ACC112 (cell line): ENCODE measurements at regions not wholly inside any gene's neighbourhood (a gene's known extent, or its start where the extent isn't known, plus 50 kb on each side); places are given as distances from the start of the nearest gene placed in this dataset.

Experiments
- H2AFZ ChIP-seq: fragments of 200-600 bp; sonication (generic); one replicate; pipeline ENCODE4 v1.6.0; 2017; ENCODE audit warnings: antibody characterized with exemption, low read length; ENCODE audit not compliant: unreplicated experiment
- H3K27ac ChIP-seq: fragments of 200-600 bp; sonication (generic); 2 replicates; pipeline ENCODE4 v1.5.1; 2014; ENCODE audit warnings: low read depth, mild to moderate bottlenecking, antibody characterized with exemption, low read length, moderate library complexity
- H3K27me3 ChIP-seq: fragments of 200-600 bp; sonication (generic); 2 replicates; pipeline ENCODE4 v1.6.1; 2014; ENCODE audit warnings: mild to moderate bottlenecking, antibody characterized with exemption, low read length, moderate library complexity, mixed read lengths; ENCODE audit not compliant: insufficient read depth
- H3K36me3 ChIP-seq: fragments of 200-600 bp; sonication (generic); 2 replicates; pipeline ENCODE4 v1.6.1; 2016; ENCODE audit warnings: mild to moderate bottlenecking, antibody characterized with exemption, low read length, moderate library complexity, mixed read lengths; ENCODE audit not compliant: insufficient read depth
- H3K4me1 ChIP-seq: fragments of 200-600 bp; sonication (generic); one replicate; pipeline ENCODE4 v1.6.1; 2016; ENCODE audit warnings: low read length, mixed read lengths; ENCODE audit not compliant: insufficient read depth, unreplicated experiment, control insufficient read depth
- H3K4me3 ChIP-seq: fragments of 200-600 bp; sonication (generic); 2 replicates; pipeline ENCODE4 v1.5.1; 2014; ENCODE audit warnings: mild to moderate bottlenecking, low read depth, low read length
- H3K79me2 ChIP-seq: fragments of 200-600 bp; sonication (generic); one replicate; pipeline ENCODE4 v1.6.0; 2016; ENCODE audit warnings: low read length; ENCODE audit not compliant: control insufficient read depth, unreplicated experiment, insufficient read depth

- Histone ChIP-seq H2AFZ (no peak overlapping the region), H3K27me3 (no peaks in the 10 kb centered on the region), H3K79me2 (no peaks in the 10 kb centered on the region), H3K4me3 (no peak overlapping the region), H3K27ac (no peak overlapping the region), H3K4me1 (peaks cover 7% of the 10 kb centered on the region), H3K36me3 (no peaks in the 10 kb centered on the region)
Observed at GRCh38 chr6:21997119-21998037, 299.5 kb downstream of the PRL start.

- peaks cover 4% of the 10 kb centered on the region for H3K4me1 ChIP-seq
- no peak overlapping the region for H3K4me3 ChIP-seq
- H3K27me3 ChIP-seq, result no peaks in the 10 kb centered on the region
- H3K79me2 ChIP-seq, result no peaks in the 10 kb centered on the region
- H3K36me3 ChIP-seq, result no peaks in the 10 kb centered on the region
- H3K27ac ChIP-seq, result no peak overlapping the region
- H2AFZ ChIP-seq, result no peak overlapping the region
Observed at GRCh38 chr6:21998582-21998981, 298.3 kb downstream of the PRL start.

GRCh38 chr6:21999012-21999528 is 297.8 kb downstream of the PRL start:
- Histone ChIP-seq H3K79me2 (no peaks in the 10 kb centered on the region), H3K27ac (no peak overlapping the region), H2AFZ (no peak overlapping the region), H3K27me3 (no peaks in the 10 kb centered on the region), H3K4me1 (peaks cover 4% of the 10 kb centered on the region), H3K36me3 (no peaks in the 10 kb centered on the region), H3K4me3 (no peak overlapping the region)

- no peak overlapping the region for H3K27ac ChIP-seq
Observed at GRCh38 chr6:21999741-22000140, 297.1 kb downstream of the PRL start.

GRCh38 chr6:22001396-22002027 is 295.3 kb downstream of the PRL start:
- Histone ChIP-seq H3K4me3 (no peak overlapping the region), H3K27ac (no peak overlapping the region), H3K79me2 (no peaks in the 10 kb centered on the region), H3K4me1 (peaks cover 4% of the 10 kb centered on the region), H3K36me3 (no peaks in the 10 kb centered on the region), H2AFZ (no peak overlapping the region), H3K27me3 (no peaks in the 10 kb centered on the region)

More at GRCh38 chr6:21999741-22000140, 297.1 kb downstream of the PRL start:
- H3K36me3 ChIP-seq, result no peaks in the 10 kb centered on the region
- peaks cover 4% of the 10 kb centered on the region for H3K4me1 ChIP-seq
- H2AFZ ChIP-seq, result no peak overlapping the region
- H3K79me2 ChIP-seq, result no peaks in the 10 kb centered on the region
- no peak overlapping the region for H3K4me3 ChIP-seq
- H3K27me3 ChIP-seq, result no peaks in the 10 kb centered on the region

- Histone ChIP-seq H2AFZ (no peak overlapping the region), H3K36me3 (no peaks in the 10 kb centered on the region), H3K27me3 (no peaks in the 10 kb centered on the region), H3K4me3 (no peak overlapping the region), H3K4me1 (peaks cover 4% of the 10 kb centered on the region), H3K27ac (no peak overlapping the region), H3K79me2 (no peaks in the 10 kb centered on the region)
Observed at GRCh38 chr6:22003287-22003686, 293.5 kb downstream of the PRL start.

GRCh38 chr6:22006795-22007194 is 290.0 kb downstream of the PRL start:
- no peaks in the 10 kb centered on the region for H3K36me3 ChIP-seq
- H3K4me3 ChIP-seq, result no peak overlapping the region

GRCh38 chr6:22007469-22007868 is 289.4 kb downstream of the PRL start:
- H3K27ac ChIP-seq, result no peak overlapping the region

More at GRCh38 chr6:22006795-22007194, 290.0 kb downstream of the PRL start:
- H3K27ac ChIP-seq, result no peak overlapping the region
- H3K27me3 ChIP-seq, result no peaks in the 10 kb centered on the region
- H3K4me1 ChIP-seq, result no peaks in the 10 kb centered on the region
- no peak overlapping the region for H2AFZ ChIP-seq
- no peaks in the 10 kb centered on the region for H3K79me2 ChIP-seq

GRCh38 chr6:22008248-22008836 is 288.5 kb downstream of the PRL start:
- H3K36me3 ChIP-seq, result no peaks in the 10 kb centered on the region
- H2AFZ ChIP-seq, result no peak overlapping the region

More at GRCh38 chr6:22007469-22007868, 289.4 kb downstream of the PRL start:
- Histone ChIP-seq H3K36me3 (no peaks in the 10 kb centered on the region), H3K4me3 (no peak overlapping the region), H2AFZ (no peak overlapping the region), H3K4me1 (no peaks in the 10 kb centered on the region), H3K79me2 (no peaks in the 10 kb centered on the region), H3K27me3 (no peaks in the 10 kb centered on the region)

GRCh38 chr6:22010102-22010501 is 286.7 kb downstream of the PRL start:
- Histone ChIP-seq H3K4me3 (no peak overlapping the region), H3K4me1 (no peaks in the 10 kb centered on the region), H3K79me2 (no peaks in the 10 kb centered on the region), H3K27me3 (no peaks in the 10 kb centered on the region), H3K36me3 (no peaks in the 10 kb centered on the region), H2AFZ (no peak overlapping the region), H3K27ac (no peak overlapping the region)

More at GRCh38 chr6:22008248-22008836, 288.5 kb downstream of the PRL start:
- no peaks in the 10 kb centered on the region for H3K27me3 ChIP-seq
- H3K27ac ChIP-seq, result no peak overlapping the region
- H3K4me1 ChIP-seq, result no peaks in the 10 kb centered on the region
- no peak overlapping the region for H3K4me3 ChIP-seq
- H3K79me2 ChIP-seq, result no peaks in the 10 kb centered on the region
